Activated T-helper 2 cell treated with anti-CD3 and anti-CD28 coated beads, Interferon-gamma antibody, Interleukin-2, Interleukin-4, amounts not matched to agents 10 μg/mL and 5 μg/mL and 100 μg/mL, durations not matched to agents 14 hours and 24 hours and 36 hours (primary cell): ENCODE measurements at regions not wholly inside any gene's neighbourhood (a gene's known extent, or its start where the extent isn't known, plus 50 kb on each side); places are given as distances from the start of the nearest gene placed in this dataset.

Experiments
- DNase-seq: peaks from one replicate; pipeline ENCODE4 v3.0.0; 2021; ENCODE audit warnings: low spot score
- H3K27ac Mint-ChIP-seq: one replicate; pipeline ENCODE4 v1.8.0; 2021; ENCODE audit warnings: mixed read lengths
- H3K27me3 Mint-ChIP-seq: one replicate; pipeline ENCODE4 v1.8.0; 2021; ENCODE audit warnings: low read depth, mixed read lengths
- H3K36me3 Mint-ChIP-seq: one replicate; pipeline ENCODE4 v1.8.0; 2021; ENCODE audit warnings: low read depth, mixed read lengths
- H3K4me1 Mint-ChIP-seq: one replicate; pipeline ENCODE4 v1.8.0; 2021; ENCODE audit warnings: low read depth, mixed read lengths
- H3K4me3 Mint-ChIP-seq: one replicate; pipeline ENCODE4 v1.8.0; 2021; ENCODE audit warnings: low read depth, mild to moderate bottlenecking, moderate library complexity, mixed read lengths
- H3K9me3 Mint-ChIP-seq: one replicate; pipeline ENCODE4 v1.8.0; 2021; ENCODE audit warnings: mixed read lengths
- intact Hi-C: fragments of 100-400 bp; cut with micrococcal nuclease; formaldehyde crosslinking; loops from one replicate; pipeline ENCODE4 v1.15.1; 2023

DNA sequence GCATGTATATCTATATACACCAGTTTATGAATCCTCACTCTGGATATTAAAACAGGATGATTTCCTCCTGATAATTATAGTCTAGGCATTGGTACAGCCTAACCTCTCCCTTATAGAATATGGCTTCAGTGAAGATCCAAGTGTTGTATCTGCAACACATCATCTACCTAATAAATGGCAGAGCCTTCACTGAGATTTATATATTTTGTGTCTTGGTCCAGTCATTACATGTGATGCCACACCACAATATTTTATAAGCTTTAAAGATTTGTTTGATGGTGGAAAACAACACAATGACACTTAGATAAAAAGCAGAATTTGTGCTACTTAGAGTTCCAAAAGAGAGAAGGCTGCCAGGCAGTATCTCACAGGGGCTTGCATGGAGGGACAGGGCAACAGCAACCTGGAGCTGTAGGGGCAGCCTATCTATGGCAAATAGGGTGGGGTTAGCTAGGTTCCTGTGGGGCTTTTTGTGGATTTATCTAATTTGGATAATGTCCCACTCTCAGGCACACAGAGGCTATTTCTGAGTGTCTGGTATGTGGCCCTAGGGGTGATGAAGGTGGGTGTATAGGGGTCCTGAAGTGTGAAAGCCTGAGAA lies 1736.7 kb upstream of the PRR20A start:
- intact Hi-C loops: no loop called here
- no peaks in the 10 kb centered on the region for H3K4me1 Mint-ChIP-seq
- H3K36me3 Mint-ChIP-seq: no peaks in the 10 kb centered on the region
- peaks cover 48% of the 10 kb centered on the region for H3K9me3 Mint-ChIP-seq
- DNase-seq: no peak
- H3K4me3 Mint-ChIP-seq: no peak overlapping the region
- H3K27me3 Mint-ChIP-seq: no peaks in the 10 kb centered on the region
- H3K27ac Mint-ChIP-seq: no peak overlapping the region

DNA sequence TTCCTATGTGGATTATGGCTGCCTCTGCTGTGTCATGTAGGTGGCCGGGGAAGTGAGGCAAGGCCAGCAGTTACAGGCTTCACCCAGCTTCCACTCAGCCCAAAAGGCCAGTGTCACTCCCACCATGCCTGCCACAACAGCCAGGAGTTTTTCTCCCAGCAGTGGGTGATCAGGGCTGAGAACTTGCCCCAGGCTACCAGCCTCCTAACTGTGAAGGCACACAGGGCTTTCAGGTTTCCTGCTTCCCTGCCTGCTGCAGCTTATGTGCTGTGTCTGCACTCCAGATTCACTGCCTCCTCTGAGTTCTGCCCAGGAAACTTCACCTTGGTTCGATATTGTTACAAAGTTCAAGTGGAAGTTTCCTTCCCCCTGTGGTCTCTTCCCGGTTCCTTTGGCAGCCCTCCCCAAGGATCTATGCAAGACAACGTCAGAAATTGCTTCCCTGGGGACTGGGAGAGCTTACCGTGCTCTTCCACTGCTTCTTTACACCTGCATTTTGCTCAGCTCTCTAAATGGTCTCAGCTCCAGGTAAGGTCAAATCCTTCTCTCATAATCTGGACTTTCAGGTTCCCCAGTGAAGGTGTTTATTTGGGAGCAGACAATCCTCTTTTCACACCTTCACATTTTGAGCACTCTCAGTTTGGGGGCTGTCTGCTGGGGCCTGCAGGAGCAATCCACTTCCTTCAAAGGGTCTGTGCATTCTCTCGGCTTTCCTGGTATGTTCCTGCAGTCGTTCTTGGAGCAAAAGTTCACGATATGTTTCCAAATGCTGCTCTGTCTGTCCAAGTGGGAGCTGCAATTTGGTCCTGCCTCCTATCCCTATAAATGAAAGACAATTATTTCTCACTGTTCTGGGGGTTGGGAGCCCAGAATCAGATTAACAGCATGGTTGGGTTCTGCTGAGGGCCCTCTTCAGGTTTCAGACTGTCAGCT lies 1730.1 kb upstream of the PRR20A start:
- intact Hi-C loops: no loop called here
- DNase-seq: no peak

DNA sequence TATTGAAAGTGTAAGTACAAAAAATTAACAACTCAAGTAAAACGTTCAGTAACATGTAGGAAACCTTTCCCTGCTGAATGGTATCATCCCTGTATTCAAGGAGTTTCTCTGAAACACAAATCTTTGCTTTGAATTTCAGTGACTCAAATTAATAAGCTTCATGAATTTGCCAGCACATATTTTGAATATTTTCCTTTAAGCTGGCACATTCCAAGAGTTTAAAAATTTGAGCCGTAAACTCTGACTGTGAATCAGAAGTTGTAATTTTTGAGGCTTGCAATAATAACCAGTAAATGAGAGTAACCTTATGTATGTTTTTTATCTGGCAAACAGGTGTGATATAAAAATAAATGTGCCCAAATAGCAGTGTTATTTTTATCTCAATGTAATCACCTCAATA lies 1722.6 kb upstream of the PRR20A start:
- Mint-ChIP-seq H3K4me1 (no peaks in the 10 kb centered on the region), H3K9me3 (peaks cover 12% of the 10 kb centered on the region), H3K27ac (no peak overlapping the region), H3K36me3 (no peaks in the 10 kb centered on the region), H3K4me3 (no peak overlapping the region), H3K27me3 (no peaks in the 10 kb centered on the region)
- intact Hi-C loops: no loop called here
- no peak for DNase-seq

More for the DNA sequence above, 1730.1 kb upstream of the PRR20A start:
- Mint-ChIP-seq H3K27ac (no peak overlapping the region), H3K4me3 (no peak overlapping the region), H3K27me3 (no peaks in the 10 kb centered on the region), H3K9me3 (peaks cover 49% of the 10 kb centered on the region), H3K4me1 (no peaks in the 10 kb centered on the region), H3K36me3 (no peaks in the 10 kb centered on the region)

DNA sequence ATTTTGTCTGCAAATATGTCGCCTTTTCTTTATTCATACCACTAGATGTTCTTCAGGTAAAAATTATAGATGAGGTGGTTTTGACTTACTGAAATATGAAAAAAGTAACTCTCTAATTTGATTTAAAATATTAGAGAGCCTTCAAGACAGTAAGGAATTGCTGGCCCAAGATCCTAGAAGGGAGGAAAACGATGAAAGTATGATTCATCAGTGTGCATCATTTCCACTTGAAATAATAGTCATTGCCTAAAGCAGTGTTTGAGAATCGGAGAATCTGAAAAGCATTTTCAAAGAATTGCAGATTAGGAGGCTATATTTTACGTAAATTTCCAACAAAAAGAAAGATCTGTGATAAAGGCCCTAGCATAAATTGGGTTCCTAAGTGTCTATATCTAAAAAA lies 1707.9 kb upstream of the PRR20A start:
- H3K4me1 Mint-ChIP-seq: no peaks in the 10 kb centered on the region
- intact Hi-C loops: no loop called here
- no peak overlapping the region for H3K4me3 Mint-ChIP-seq
- H3K9me3 Mint-ChIP-seq: peaks cover 54% of the 10 kb centered on the region
- no peak for DNase-seq
- H3K27me3 Mint-ChIP-seq: no peaks in the 10 kb centered on the region
- H3K36me3 Mint-ChIP-seq: no peaks in the 10 kb centered on the region
- H3K27ac Mint-ChIP-seq: no peak overlapping the region

DNA sequence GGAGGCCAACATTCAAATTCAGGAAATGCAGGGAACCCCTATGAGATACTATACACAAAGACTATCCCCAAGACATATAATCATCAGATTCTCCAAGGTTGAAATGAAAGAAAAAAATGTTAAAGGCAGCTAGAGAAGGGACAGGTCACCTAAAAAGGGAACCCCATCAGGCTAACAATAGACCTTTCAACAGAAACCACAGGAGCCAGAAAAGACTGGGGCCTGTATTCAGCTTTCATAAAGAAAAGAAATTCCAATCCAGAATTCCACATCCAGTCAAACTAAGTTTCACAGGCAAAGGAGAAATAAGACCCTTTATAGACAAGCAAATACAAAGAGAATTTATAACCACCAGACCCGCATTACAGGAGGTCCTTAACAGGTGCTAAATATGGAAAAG lies 1703.6 kb upstream of the PRR20A start:
- Mint-ChIP-seq H3K36me3 (no peaks in the 10 kb centered on the region), H3K27me3 (no peaks in the 10 kb centered on the region), H3K4me3 (no peak overlapping the region), H3K4me1 (no peaks in the 10 kb centered on the region), H3K27ac (no peak overlapping the region), H3K9me3 (peaks cover 60% of the 10 kb centered on the region)
- DNase-seq: no peak
- intact Hi-C loops: no loop called here

DNA sequence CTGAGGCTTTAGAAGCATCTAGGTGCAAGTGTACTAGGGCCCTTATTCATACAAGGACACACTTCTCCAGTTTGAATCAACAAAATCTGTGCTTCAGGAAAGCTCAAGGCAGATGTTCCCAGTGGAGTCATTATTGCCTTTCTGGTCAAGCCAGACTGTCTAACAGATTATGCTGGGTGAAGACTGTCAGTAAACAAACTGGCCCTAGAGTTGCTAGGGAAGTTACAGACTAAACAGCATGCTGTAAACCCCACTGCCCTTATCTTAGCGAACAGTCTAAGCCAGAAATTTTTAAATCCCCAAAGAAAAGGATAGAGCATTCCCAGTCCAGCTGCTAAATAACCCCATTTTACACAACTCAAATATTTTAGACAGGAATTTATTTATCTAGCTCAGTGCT lies 1701.3 kb upstream of the PRR20A start:
- H3K36me3 Mint-ChIP-seq: no peaks in the 10 kb centered on the region
- H3K27me3 Mint-ChIP-seq: no peaks in the 10 kb centered on the region
- no peak overlapping the region for H3K27ac Mint-ChIP-seq
- H3K9me3 Mint-ChIP-seq: peaks cover 52% of the 10 kb centered on the region
- no peak for DNase-seq
- H3K4me3 Mint-ChIP-seq: no peak overlapping the region
- H3K4me1 Mint-ChIP-seq: no peaks in the 10 kb centered on the region
- intact Hi-C loops: no loop called here

DNA sequence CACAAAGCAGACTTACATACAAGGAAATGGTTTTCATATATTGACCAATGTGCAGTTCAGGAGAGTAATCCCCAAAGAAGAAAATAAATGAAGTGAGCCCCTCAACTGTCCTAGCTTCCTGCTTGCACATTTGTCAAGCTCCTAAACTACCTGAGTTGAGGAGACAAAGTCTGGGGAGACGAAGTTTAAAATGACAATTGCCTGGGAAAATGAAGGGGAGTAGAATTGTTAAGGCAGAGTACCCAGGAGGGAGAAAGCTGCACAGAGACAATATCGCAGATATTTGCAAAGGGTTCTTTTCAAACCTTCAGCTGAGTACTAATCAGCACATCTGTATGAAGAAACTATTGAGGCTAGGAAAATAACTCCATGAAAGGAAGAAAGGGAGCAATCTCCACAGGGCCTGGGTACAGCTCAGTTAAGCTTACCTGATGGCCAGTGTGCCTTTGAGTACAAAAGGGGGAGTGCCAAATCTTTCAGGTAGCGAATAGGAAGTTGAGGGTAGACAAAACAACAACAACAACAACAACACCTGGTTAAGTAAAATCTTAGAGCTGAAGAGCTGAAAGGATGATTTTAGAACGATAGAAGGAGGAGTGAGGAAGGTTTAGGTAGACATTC lies 1700.1 kb upstream of the PRR20A start:
- intact Hi-C loops: no loop called here
- no peak for DNase-seq
- no peak overlapping the region for H3K27ac Mint-ChIP-seq
- H3K4me3 Mint-ChIP-seq: no peak overlapping the region
- H3K4me1 Mint-ChIP-seq: no peaks in the 10 kb centered on the region
- H3K36me3 Mint-ChIP-seq: no peaks in the 10 kb centered on the region
- H3K9me3 Mint-ChIP-seq: peaks cover 49% of the 10 kb centered on the region
- H3K27me3 Mint-ChIP-seq: no peaks in the 10 kb centered on the region

DNA sequence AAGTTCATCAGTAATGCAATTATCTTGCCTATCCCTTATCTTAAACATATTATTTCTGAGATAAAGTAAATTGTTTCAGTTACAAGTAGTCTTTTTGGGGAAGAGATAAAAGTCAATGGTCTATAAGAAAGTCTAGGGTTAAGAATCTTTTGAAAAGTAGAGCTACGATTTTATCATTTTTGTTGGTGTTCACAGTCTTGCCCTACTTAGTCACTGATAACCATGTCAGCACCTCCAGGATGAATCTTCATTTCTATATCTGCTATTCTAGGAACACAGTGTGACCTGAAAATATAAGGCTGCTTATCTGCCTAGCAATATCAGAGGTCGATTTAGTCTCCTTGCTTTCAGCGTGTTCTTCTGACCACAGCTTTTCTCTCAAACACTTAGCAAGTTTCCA lies 1676.5 kb upstream of the PRR20A start:
- no peak for DNase-seq
- Mint-ChIP-seq H3K36me3 (no peaks in the 10 kb centered on the region), H3K9me3 (peaks cover 53% of the 10 kb centered on the region)

DNA sequence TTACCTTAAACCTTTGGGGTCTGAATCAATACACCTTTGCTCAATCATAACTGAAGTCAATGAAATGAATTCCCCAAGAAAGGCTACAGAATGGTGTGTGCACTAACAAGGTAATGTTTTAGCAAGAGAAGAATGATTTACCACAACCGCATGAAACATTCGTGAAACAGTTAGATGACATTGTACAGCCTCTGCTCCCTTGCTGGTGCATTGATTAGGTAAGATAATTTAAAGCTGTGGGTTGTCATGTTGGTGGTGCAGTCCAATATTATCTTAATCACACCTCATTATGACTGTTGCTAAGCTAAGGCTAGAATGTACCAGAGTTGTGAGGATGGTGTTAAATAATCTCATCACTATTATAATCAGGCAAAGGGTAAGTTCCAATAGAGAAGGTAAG lies 1673.2 kb upstream of the PRR20A start:
- peaks cover 58% of the 10 kb centered on the region for H3K9me3 Mint-ChIP-seq
- no peaks in the 10 kb centered on the region for H3K27me3 Mint-ChIP-seq
- intact Hi-C loops: no loop called here
- no peak for DNase-seq
- no peak overlapping the region for H3K4me3 Mint-ChIP-seq
- no peaks in the 10 kb centered on the region for H3K36me3 Mint-ChIP-seq
- H3K4me1 Mint-ChIP-seq: no peaks in the 10 kb centered on the region
- no peak overlapping the region for H3K27ac Mint-ChIP-seq

More for the DNA sequence above, 1676.5 kb upstream of the PRR20A start:
- Mint-ChIP-seq H3K4me3 (no peak overlapping the region), H3K27me3 (no peaks in the 10 kb centered on the region), H3K27ac (no peak overlapping the region), H3K4me1 (no peaks in the 10 kb centered on the region)
- intact Hi-C loops: no loop called here

DNA sequence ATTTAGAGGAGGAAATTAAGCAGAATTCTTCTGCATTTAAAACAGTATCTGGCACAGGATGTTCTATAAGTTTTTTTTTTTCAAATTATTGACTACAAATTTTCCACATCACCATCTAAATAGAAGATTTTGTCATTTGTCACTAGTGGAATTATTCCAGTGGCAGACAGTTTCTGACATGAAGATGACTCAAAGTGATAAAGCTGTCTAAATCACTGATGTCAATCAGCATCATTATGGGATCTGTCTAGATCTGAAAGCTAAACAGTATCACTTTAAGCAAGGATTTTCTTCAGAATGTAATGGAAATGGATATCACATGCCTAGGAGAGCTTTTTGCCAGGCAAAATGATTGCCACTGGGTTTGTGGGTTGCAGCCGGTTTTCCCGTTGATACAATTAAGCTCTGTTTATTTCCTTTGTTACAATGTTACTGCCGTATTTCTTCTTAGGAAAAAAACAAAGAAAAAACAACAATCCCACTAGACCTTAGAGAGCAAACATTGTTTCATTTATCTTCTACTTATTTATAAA lies 1657.0 kb upstream of the PRR20A start:
- intact Hi-C loops: no loop called here
- DNase-seq: no peak
- Mint-ChIP-seq H3K9me3 (peaks cover 43% of the 10 kb centered on the region), H3K4me3 (no peak overlapping the region), H3K4me1 (no peaks in the 10 kb centered on the region), H3K36me3 (no peaks in the 10 kb centered on the region), H3K27ac (no peak overlapping the region), H3K27me3 (no peaks in the 10 kb centered on the region)

DNA sequence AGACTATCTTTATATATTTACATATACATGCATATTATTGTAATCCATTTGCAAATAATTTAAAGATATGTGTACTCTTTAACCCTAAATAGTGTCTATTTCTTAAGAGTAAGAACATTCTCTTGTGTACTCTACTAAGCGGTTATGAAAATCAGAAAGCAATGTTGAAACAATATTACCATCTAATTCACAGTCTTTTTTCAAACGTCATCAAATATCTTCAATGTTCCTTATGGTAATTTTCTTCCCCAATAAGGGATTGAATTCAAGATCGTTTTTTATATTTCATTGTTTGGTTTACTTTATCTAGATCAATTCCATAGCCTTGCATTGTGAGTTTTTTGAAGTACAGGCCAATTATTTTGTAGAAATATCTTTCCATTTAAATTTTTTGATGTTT lies 1647.4 kb upstream of the PRR20A start:
- peaks cover 51% of the 10 kb centered on the region for H3K9me3 Mint-ChIP-seq
- intact Hi-C loops: no loop called here
- H3K27ac Mint-ChIP-seq: no peak overlapping the region
- no peak for DNase-seq
- H3K36me3 Mint-ChIP-seq: no peaks in the 10 kb centered on the region
- no peak overlapping the region for H3K4me3 Mint-ChIP-seq
- H3K4me1 Mint-ChIP-seq: no peaks in the 10 kb centered on the region
- no peaks in the 10 kb centered on the region for H3K27me3 Mint-ChIP-seq

DNA sequence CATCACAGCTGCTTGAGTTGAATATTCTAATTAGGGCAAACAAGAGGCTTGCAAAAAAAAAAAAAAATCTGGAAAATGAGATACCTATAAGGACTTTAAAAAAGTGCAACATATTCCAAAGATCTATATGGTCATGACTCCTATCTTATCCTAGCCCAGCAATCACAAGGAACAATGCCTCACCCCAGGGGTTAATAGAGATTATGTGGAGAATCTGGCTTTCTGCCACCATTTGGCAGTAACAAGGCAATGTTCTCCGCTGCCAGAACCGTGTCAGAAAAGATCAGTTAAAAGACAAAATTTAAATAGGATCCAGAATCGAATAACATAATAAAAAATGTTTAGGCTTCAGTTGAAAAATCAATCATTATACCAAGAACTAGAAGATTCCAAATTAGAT lies 1643.2 kb upstream of the PRR20A start:
- Mint-ChIP-seq H3K27ac (no peak overlapping the region), H3K9me3 (peaks cover 41% of the 10 kb centered on the region), H3K4me3 (no peak overlapping the region), H3K4me1 (no peaks in the 10 kb centered on the region), H3K27me3 (no peaks in the 10 kb centered on the region), H3K36me3 (no peaks in the 10 kb centered on the region)
- DNase-seq: no peak
- intact Hi-C loops: no loop called here

DNA sequence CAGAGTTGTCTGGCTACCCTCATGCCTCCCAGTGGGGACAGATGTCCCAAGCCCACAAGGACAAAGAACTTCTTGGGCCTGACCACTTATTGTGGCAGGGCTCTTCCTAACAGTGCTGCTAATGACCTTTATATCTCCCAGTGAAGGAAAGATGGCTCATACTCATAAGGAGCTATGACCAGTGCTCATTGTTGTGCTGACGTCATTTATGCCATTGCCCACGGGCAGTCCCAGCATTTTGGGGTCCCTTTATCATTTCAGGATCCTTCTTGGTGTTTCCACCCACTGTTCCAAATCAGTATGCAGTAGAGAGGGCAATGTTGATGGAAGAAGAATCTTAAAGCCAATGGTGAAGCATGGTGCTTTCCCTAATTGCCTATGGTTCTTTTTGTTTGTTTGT lies 1640.0 kb upstream of the PRR20A start:
- intact Hi-C loops: no loop called here
- H3K27ac Mint-ChIP-seq: no peak overlapping the region
- H3K4me3 Mint-ChIP-seq: no peak overlapping the region
- H3K4me1 Mint-ChIP-seq: no peaks in the 10 kb centered on the region
- peaks cover 67% of the 10 kb centered on the region for H3K9me3 Mint-ChIP-seq
- H3K27me3 Mint-ChIP-seq: no peaks in the 10 kb centered on the region
- H3K36me3 Mint-ChIP-seq: no peaks in the 10 kb centered on the region
- no peak for DNase-seq
